Stomach smooth muscle (tissue), 2 donors: ENCODE measurements at regions not wholly inside any gene's neighbourhood (a gene's known extent, or its start where the extent isn't known, plus 50 kb on each side); places are given as distances from the start of the nearest gene placed in this dataset.

ENCODE experiments used
- H3K27ac ChIP-seq: one replicate; pipeline ENCODE4 v1.7.0; 2013; ENCODE audit warnings: mild to moderate bottlenecking, low read length, inconsistent platforms
- H3K27me3 ChIP-seq, 2 donors: one replicate each; pipeline ENCODE4 v1.7.0; 2013; ENCODE audit warnings: low read length in 2 of 2; ENCODE audit not compliant: insufficient read depth in 2 of 2, control insufficient read depth in 1 of 2
- H3K36me3 ChIP-seq, 2 donors: one replicate each; pipeline ENCODE4 v1.7.0; 2013; ENCODE audit warnings: low read length in 2 of 2; ENCODE audit not compliant: control insufficient read depth in 2 of 2, insufficient read depth in 2 of 2
- H3K4me1 ChIP-seq: one replicate; pipeline ENCODE4 v1.7.0; 2013; ENCODE audit warnings: low read length; ENCODE audit not compliant: control insufficient read depth, insufficient read depth
- H3K4me3 ChIP-seq, 2 donors: one replicate each; pipeline ENCODE4 v1.7.0; 2013; ENCODE audit warnings: low read length in 2 of 2
- H3K9ac ChIP-seq, 2 donors: one replicate each; pipeline ENCODE4 v1.7.0; 2013; ENCODE audit warnings: low read length in 2 of 2, mild to moderate bottlenecking in 1 of 2
- H3K9me3 ChIP-seq, 2 donors: one replicate each; pipeline ENCODE4 v1.7.0; 2013; ENCODE audit warnings: low read length in 2 of 2; ENCODE audit not compliant: control insufficient read depth in 2 of 2
- donor health status: healthy.
- donor health status: Pancreatic carcinoma.

DNA sequence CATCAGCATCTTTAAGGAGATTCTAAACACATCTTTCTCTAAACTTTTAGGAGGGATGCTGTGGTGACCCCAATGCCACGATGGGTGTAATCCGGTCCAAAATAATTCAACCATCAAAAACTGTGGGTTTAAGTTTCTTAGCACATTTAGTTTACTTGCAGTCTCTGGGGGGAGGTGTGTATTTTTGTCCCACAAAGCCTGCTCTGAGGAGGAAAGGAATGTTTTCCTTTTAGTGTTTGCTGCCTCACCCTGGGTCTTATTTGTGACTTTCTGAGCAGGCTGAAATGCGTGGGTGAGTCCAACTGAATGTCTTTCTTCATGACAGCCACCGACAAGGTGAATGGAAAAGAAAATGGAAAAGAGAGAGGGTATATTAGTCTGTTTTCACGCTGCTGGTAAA, 1324.7 kb downstream of the AACS start:
- Histone ChIP-seq H3K36me3 (no peaks in the 10 kb centered on the region), H3K9me3 (no peaks in the 10 kb centered on the region), H3K4me3 (no peak overlapping the region), H3K27ac (no peak overlapping the region), H3K9ac (no peak overlapping the region), H3K27me3 (peaks cover 0 to 2% of the 10 kb centered on the region in 2 donors), H3K4me1 (no peaks in the 10 kb centered on the region)

DNA sequence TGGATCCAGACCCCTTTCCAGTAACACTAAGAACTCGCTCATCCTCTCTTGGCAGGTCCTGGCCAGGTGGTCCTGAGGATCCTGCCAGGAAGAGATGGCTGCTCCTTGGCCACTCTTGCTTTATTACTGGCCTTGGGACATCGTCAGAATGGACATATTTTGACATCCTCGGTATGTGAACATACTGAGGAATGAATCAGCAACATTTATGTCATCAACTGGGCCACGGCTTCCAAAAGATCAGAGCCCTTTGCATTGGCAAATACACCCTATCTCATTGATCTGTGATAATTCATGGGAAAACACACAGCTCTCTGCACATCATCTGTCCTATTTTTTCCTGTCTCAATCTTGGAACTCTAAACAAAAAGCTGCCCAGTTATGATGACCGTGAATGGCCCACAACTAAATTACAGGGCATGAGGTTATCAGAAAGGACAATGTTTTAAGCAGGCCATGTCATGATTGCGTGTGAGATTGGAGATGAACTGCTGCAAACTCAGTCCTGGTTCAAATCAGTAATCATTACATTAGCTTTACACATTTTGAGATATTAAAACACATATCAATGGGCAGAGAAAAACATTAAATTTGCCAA, 1325.8 kb downstream of the AACS start:
- H3K4me1 ChIP-seq: no peaks in the 10 kb centered on the region
- peaks cover 0 to 1% of the 10 kb centered on the region in 2 donors for H3K27me3 ChIP-seq
- H3K36me3 ChIP-seq: no peaks in the 10 kb centered on the region
- H3K9ac ChIP-seq: no peak overlapping the region
- no peak overlapping the region for H3K27ac ChIP-seq
- no peak overlapping the region for H3K4me3 ChIP-seq
- no peaks in the 10 kb centered on the region for H3K9me3 ChIP-seq

DNA sequence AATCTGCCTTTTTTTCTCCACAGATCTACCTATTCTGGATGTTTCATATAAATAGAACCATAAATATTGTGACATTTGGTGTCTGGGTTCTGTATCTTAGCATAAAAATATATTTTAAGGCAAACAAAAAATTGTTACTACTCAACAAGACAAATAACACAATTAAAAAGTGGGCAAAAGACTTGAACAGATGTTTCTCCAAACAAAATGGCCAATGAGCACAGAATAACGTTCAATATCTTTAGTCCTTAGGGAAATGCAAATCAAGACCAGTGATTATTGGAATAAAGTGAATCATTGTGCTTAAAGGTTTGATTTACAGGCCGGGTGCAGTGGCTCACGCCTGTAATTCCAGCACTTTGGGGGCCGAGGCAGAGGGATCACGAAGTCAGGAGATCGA, 1331.3 kb downstream of the AACS start:
- no peaks in the 10 kb centered on the region for H3K36me3 ChIP-seq
- no peak overlapping the region for H3K4me3 ChIP-seq

DNA sequence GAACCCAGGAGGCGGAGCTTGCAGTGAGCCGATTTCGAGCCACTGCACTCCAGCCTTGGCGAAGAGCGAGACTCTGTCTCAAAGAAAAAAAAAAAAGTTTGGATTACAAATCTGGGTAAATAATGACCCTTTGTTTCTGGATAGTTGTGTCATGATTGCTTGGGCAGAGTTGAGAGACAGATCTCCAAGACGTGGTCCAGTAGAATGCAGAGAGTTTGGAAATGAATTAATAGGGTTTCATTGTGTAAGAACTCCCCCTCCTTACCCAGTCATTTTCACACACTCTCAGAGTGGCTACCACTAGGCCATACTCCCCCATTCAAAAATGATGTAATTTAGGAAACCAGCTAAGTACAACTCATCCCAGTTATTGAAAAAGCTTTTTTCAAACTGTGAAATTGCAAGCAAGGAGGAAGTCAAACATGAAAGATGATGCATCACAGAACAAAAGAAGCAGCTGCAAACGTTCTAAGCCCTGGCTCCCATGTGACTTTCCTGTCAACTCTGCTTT, 1331.9 kb downstream of the AACS start:
- Histone ChIP-seq H3K9me3 (no peaks in the 10 kb centered on the region), H3K27me3 (no peaks in the 10 kb centered on the region), H3K36me3 (no peaks in the 10 kb centered on the region), H3K27ac (no peak overlapping the region), H3K9ac (no peak overlapping the region), H3K4me3 (no peak overlapping the region), H3K4me1 (no peaks in the 10 kb centered on the region)

More for the DNA sequence above, 1331.3 kb downstream of the AACS start:
- H3K27me3 ChIP-seq: no peaks in the 10 kb centered on the region
- H3K9ac ChIP-seq: no peak overlapping the region
- H3K4me1 ChIP-seq: no peaks in the 10 kb centered on the region
- H3K27ac ChIP-seq: no peak overlapping the region
- H3K9me3 ChIP-seq: no peaks in the 10 kb centered on the region

DNA sequence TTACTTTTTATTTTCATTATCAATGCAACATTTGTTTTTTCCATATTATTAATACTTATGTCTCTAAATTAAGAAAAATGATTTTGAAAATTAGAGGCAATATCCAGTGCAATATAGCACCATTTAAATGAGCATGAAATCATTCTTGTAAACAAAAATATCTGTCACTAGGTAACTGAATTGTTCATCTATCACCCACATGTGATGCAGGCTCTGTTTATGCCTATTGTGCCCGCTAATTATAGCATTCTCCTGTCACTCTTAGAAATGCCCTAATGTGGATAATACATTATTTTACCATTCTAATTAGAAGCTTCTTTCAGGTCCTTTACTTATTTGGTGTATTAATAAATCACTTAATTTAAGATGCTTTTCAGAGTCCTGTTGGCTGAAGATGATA, 1332.4 kb downstream of the AACS start:
- Histone ChIP-seq H3K9me3 (no peaks in the 10 kb centered on the region), H3K27ac (no peak overlapping the region), H3K27me3 (no peaks in the 10 kb centered on the region), H3K4me3 (no peak overlapping the region), H3K36me3 (no peaks in the 10 kb centered on the region), H3K4me1 (no peaks in the 10 kb centered on the region), H3K9ac (no peak overlapping the region)

DNA sequence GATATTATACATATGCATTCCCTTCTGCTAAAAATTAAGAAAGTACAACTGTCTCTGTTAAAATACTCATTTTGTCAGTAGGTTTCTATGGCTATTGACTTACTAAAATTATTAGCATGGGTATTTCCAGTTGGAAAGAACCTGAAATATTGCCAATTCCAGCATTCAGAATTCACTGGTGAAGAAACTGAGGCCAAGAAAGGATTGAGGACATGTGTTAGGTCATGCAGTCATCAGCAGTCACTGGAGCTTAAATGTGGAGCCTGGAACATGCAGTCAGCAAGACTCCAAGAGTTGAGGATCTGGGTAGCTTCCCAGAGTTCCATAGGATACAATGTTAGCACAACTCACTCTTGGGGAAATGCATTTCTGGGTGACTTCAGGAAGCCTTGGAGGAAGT, 1335.6 kb downstream of the AACS start:
- H3K27ac ChIP-seq: no peak overlapping the region
- no peaks in the 10 kb centered on the region for H3K36me3 ChIP-seq
- no peak overlapping the region for H3K4me3 ChIP-seq
- H3K9me3 ChIP-seq: no peaks in the 10 kb centered on the region
- H3K4me1 ChIP-seq: no peaks in the 10 kb centered on the region
- H3K9ac ChIP-seq: no peak overlapping the region
- H3K27me3 ChIP-seq: no peaks in the 10 kb centered on the region

DNA sequence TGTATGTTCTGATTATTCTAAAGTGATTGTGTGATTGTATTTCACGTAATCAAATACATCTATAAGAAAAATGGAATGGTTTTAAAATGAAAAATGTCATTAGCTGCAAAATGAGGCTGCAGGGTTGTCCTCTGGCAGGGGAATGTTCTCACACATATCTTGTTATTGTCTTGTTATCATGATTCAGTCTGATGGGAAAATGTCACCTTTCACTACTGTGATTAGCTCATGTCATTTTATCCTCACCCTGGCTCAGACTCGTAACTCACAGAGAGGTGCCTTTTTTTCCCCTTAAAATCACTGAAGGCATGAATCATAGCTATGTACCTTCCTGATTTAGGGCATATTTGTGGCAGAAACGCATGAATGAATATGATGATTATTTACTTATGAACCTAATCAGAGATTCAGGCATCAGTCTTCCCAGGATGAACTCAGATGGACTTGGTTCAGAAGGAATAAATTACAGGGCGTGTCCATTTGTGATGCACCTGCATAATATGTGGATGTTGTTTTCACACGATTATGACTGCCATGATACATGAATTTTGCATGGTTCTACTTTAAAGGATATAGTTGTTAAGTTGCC, 1339.2 kb downstream of the AACS start:
- no peak overlapping the region for H3K9ac ChIP-seq
- H3K4me1 ChIP-seq: no peaks in the 10 kb centered on the region
- no peaks in the 10 kb centered on the region for H3K27me3 ChIP-seq
- H3K9me3 ChIP-seq: no peaks in the 10 kb centered on the region
- H3K36me3 ChIP-seq: no peaks in the 10 kb centered on the region
- H3K27ac ChIP-seq: no peak overlapping the region
- H3K4me3 ChIP-seq: no peak overlapping the region

DNA sequence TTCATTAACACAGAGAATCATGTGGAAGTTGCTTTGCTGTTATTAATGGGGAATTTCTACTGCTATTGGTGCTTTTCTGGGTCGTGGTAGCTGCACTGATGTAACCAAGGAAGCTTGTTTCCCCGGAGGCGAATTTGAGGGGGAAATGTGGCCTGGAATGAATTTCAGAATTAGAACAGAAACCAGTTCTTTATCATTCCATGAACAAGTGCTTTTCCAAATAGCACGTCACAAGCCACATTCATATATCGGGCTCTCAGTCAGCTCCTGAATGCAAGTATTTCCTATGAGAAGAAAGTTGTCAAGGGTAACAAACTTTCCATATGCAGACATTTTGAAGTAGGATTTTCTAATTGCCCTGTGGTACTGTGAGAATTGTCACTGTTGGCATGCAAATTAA, 1353.2 kb downstream of the AACS start:
- no peak overlapping the region for H3K4me3 ChIP-seq
- no peak overlapping the region for H3K9ac ChIP-seq
- no peaks in the 10 kb centered on the region for H3K4me1 ChIP-seq
- H3K36me3 ChIP-seq: no peaks in the 10 kb centered on the region
- H3K27ac ChIP-seq: no peak overlapping the region
- H3K9me3 ChIP-seq: no peaks in the 10 kb centered on the region
- no peaks in the 10 kb centered on the region for H3K27me3 ChIP-seq

DNA sequence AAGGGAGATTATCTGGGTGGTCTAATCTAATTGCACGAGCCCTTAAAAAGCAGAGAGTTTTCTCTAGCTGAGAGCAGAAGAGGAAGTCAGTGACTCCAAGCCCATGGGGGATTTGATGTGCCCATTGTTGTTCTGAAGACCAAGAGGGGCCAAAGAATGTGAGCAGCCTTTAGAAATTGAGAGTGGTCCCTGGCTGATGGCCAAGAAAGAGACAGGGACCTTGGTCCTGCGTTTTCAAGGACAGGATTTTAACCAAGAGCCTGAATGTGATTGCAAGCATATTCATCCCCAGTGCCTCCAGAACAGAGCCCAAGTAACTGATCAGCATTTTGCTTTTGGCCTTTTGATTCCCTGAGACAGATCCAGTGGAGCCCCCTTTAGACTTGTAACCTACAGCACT, 1353.9 kb downstream of the AACS start:
- Histone ChIP-seq H3K4me3 (no peak overlapping the region), H3K27ac (no peak overlapping the region), H3K9ac (no peak overlapping the region), H3K4me1 (no peaks in the 10 kb centered on the region), H3K36me3 (no peaks in the 10 kb centered on the region), H3K9me3 (no peaks in the 10 kb centered on the region), H3K27me3 (no peaks in the 10 kb centered on the region)

DNA sequence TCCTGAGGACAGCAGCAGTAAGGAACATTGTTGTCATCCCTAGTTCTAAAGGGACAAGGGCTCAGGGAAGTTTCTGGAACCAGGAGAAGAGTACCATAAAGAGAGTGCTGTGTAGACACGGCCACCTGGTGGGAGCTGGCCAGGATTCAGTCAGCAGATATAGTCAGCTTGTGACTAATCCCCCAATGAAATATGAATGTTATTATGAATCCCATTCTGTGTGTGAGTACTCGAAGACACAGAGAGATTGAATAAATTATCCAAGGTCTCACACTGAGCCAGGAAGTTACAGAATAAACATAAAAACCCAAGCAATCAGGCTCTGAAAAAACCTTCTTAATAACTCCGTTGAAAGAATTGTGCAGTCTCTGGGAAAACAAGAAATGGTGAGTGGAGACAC, 1359.5 kb downstream of the AACS start:
- H3K4me3 ChIP-seq: no peak overlapping the region
- no peak overlapping the region for H3K9ac ChIP-seq
- H3K9me3 ChIP-seq: no peaks in the 10 kb centered on the region
- H3K4me1 ChIP-seq: no peaks in the 10 kb centered on the region
- peaks cover 0 to 2% of the 10 kb centered on the region in 2 donors for H3K27me3 ChIP-seq
- H3K27ac ChIP-seq: no peak overlapping the region
- no peaks in the 10 kb centered on the region for H3K36me3 ChIP-seq

DNA sequence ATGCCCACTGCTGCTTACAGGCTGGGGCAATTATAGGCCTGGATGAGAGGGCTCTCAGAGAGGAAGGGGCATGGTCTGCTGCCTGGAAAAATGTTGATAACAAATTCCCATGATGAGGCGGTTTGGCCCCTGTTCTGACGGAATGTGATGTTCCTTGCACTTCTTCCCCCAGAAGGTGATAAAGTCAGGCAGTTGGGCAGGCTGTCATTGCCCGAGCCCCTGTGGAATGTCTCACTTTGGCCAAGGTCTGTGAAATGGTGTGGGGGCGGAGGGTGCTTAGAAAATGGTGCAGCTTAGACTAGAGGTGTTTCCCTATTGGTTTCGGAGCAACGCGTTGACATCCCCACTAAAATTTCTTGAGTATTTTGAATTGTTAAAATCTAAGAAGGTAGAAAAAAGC, 1360.0 kb downstream of the AACS start:
- H3K9me3 ChIP-seq: no peaks in the 10 kb centered on the region
- H3K4me1 ChIP-seq: no peaks in the 10 kb centered on the region
- H3K36me3 ChIP-seq: no peaks in the 10 kb centered on the region
- no peak overlapping the region for H3K27ac ChIP-seq
- H3K27me3 ChIP-seq: peaks cover 0 to 2% of the 10 kb centered on the region in 2 donors
- H3K9ac ChIP-seq: no peak overlapping the region
- H3K4me3 ChIP-seq: no peak overlapping the region
